SH-SY5Y (cell line): ENCODE measurements at regions not wholly inside any gene's neighbourhood (a gene's known extent, or its start where the extent isn't known, plus 50 kb on each side); places are given as distances from the start of the nearest gene placed in this dataset.

Source experiments
- GATA2 ChIP-seq: IDR thresholded peaks from 2 replicates; pipeline ENCODE4 v1.6.1; 2011; ENCODE audit warnings: mild to moderate bottlenecking, low read depth, low read length
- GATA3 ChIP-seq: IDR thresholded peaks from 2 replicates; pipeline ENCODE4 v1.6.1; 2011; ENCODE audit warnings: low read depth, mild to moderate bottlenecking, low read length, moderate library complexity

GRCh38 chr20:23248461-23248882 lies 102.1 kb upstream of the NXT1 start:
- TF ChIP-seq GATA3: no peak
- TF ChIP-seq GATA2: no peak
